ENCODE measurements at regions not wholly inside any gene's neighbourhood (a gene's known extent, or its start where the extent isn't known, plus 50 kb on each side); places are given as distances from the start of the nearest gene placed in this dataset.

GRCh38 chr6:167674486-167674885 is 152.2 kb upstream of the AFDN start:
- no peaks in the 10 kb centered on the region for H3K36me3 ChIP-seq (ENCODE audit: control insufficient read depth, insufficient read depth, low read length)
- no peak for TF ChIP-seq USF2 (IDR thresholded peaks at IDR 0.05; ENCODE audit: low read depth, low read length)
- no peak for TF ChIP-seq CEBPB (IDR thresholded peaks at IDR 0.05; ENCODE audit: low read depth, low read length)
- no peak for TF ChIP-seq SMC3 (IDR thresholded peaks at IDR 0.05; ENCODE audit: low read depth, low read length)
- no peak for TF ChIP-seq MXI1 (IDR thresholded peaks at IDR 0.05; ENCODE audit: borderline replicate concordance, low read depth, low read length)
- TF ChIP-seq MAFK (IDR thresholded peaks at IDR 0.05; ENCODE audit: low read depth, low read length): no peak
- no peak for TF ChIP-seq CHD1 (IDR thresholded peaks at IDR 0.05; ENCODE audit: low read depth, low read length)
- TF ChIP-seq NFE2L2 (IDR thresholded peaks at IDR 0.05; ENCODE audit: low read depth, low read length): no peak
- TF ChIP-seq ELK1 (IDR thresholded peaks at IDR 0.05; ENCODE audit: borderline replicate concordance, low read depth, low read length): no peak
- no peak for TF ChIP-seq POLR2A (IDR thresholded peaks at IDR 0.05; ENCODE audit: low read depth, low read length)
- TF ChIP-seq FOS (IDR thresholded peaks at IDR 0.05; ENCODE audit: low read depth, low read length): no peak
- TF ChIP-seq RCOR1 (IDR thresholded peaks at IDR 0.05; ENCODE audit: insufficient replicate concordance, low read length): no peak
- TF ChIP-seq RAD21 (IDR thresholded peaks at IDR 0.05; ENCODE audit: low read length): no peak
- no peak for TF ChIP-seq CTCF (conservative IDR thresholded peaks at IDR 0.05; ENCODE audit: low read depth, low read length)
- TF ChIP-seq RFX5 (IDR thresholded peaks at IDR 0.05; ENCODE audit: low read depth, low read length): no peak
- no peak for TF ChIP-seq MAZ (IDR thresholded peaks at IDR 0.05; ENCODE audit: borderline replicate concordance, low read depth, low read length)
- no peak for TF ChIP-seq BHLHE40 (IDR thresholded peaks at IDR 0.05; ENCODE audit: low read depth, low read length)
- H2AK9ac ChIP-seq (replicated peaks; ENCODE audit: low read depth, low read length, poor library complexity): no peak overlapping the region
- H3K4me3 ChIP-seq (ENCODE audit: insufficient read depth, low read depth, low read length): no peak overlapping the region
- H3K4me1 ChIP-seq (ENCODE audit: control insufficient read depth, insufficient read depth, low read length): no peaks in the 10 kb centered on the region
- H3K23ac ChIP-seq (ENCODE audit: low read depth, low read length): no peak overlapping the region
- no TSS peak for BruUV-seq (replicated peaks)
- no peak overlapping the region for H2BK15ac ChIP-seq (ENCODE audit: low read depth, low read length)
- H3K9me1 ChIP-seq (ENCODE audit: insufficient read depth, low read length): no peaks in the 10 kb centered on the region
- H3K18ac ChIP-seq (ENCODE audit: low read depth, low read length): no peak overlapping the region
- H3K4me2 ChIP-seq (ENCODE audit: low read depth, low read length): no peak overlapping the region
- DNase-seq (no peak), ATAC-seq (ENCODE audit: low read depth) (no peak)
- H3K27me3 ChIP-seq (ENCODE audit: control insufficient read depth, insufficient read depth, low read length): no peaks in the 10 kb centered on the region
- H3K79me1 ChIP-seq (ENCODE audit: low read depth in 1 of 2, low read length in 2 of 2): no peaks in the 10 kb centered on the region
- H3K56ac ChIP-seq (ENCODE audit: extremely low read depth, insufficient read depth, low read length): no peak overlapping the region
- intact Hi-C loops (cut with micrococcal nuclease) (no loop called here), in situ Hi-C loops (cut with MboI; ENCODE audit: low sequenced_read_pairs) (no loop called here), dilution Hi-C loops (cut with HindIII; ENCODE audit: low sequenced_read_pairs, unreplicated experiment) (no loop called here)
- no CpG with 5 or more reads among the region's 7 CpGs for WGBS, 2 experiments (ENCODE audit: extremely low coverage in 2 of 2, insufficient read length in 1 of 2)
- H4K8ac ChIP-seq (ENCODE audit: low read depth in 2 of 2, low read length in 2 of 2): no peak overlapping the region
- CTCF ChIA-PET: no interaction called here
- H4K91ac ChIP-seq (ENCODE audit: insufficient read depth, low read depth, low read length): no peak overlapping the region
- H3K27ac ChIP-seq (ENCODE audit: insufficient read depth, low read length): no peak overlapping the region
- POLR2A ChIA-PET (ENCODE audit: unreplicated experiment): no interaction called here
- peaks cover 61% of the 10 kb centered on the region for H3K9me3 ChIP-seq (ENCODE audit: control insufficient read depth, insufficient read depth, low read length)
- H3K4ac ChIP-seq (ENCODE audit: low read depth, low read length): no peak overlapping the region
- H2AFZ ChIP-seq (replicated peaks; ENCODE audit: low read length, poor library complexity): no peak overlapping the region
- no peaks in the 10 kb centered on the region for H4K20me1 ChIP-seq (ENCODE audit: insufficient read depth, low read length)
- no peak overlapping the region for H3K9ac ChIP-seq (ENCODE audit: low read depth, low read length)
- no peak overlapping the region for H2AK5ac ChIP-seq (ENCODE audit: low read depth, low read length)
- H3K14ac ChIP-seq (replicated peaks; ENCODE audit: low read depth, low read length): no peak overlapping the region
- H2BK20ac ChIP-seq (ENCODE audit: low read depth, low read length): no peak overlapping the region
- H2BK5ac ChIP-seq (ENCODE audit: low read depth, low read length, poor library complexity, severe bottlenecking): no peak overlapping the region
- H2BK120ac ChIP-seq (ENCODE audit: low read depth, low read length): no peak overlapping the region
- no peak overlapping the region for H4K5ac ChIP-seq (ENCODE audit: low read depth, low read length)

Data from IMR-90 (cell line).